T-cell (primary cell): ENCODE measurements at regions not wholly inside any gene's neighbourhood (a gene's known extent, or its start where the extent isn't known, plus 50 kb on each side); places are given as distances from the start of the nearest gene placed in this dataset.

Experiments
- ATAC-seq, 4 experiments: fragments of 200-7000 bp in 3 of 4; fragments of 150-1000 bp in 1 of 4; cut with Tn5 transposase; replicated peaks in 1 of 4; 1 replicate in 3 of 4; 2 replicates in 1 of 4; pipeline ENCODE4 v1.10.0; 2021; ENCODE audit warnings: moderate library complexity in 3 of 4, mild to moderate bottlenecking in 2 of 4, moderate number of reproducible peaks in 1 of 4
- CTCF ChIA-PET, 2 donors: fragments of 300-600 bp; sonication (Branson Sonifier 250); formaldehyde crosslinking; loops; one replicate each; lab custom pipeline; 2022; ENCODE audit warnings: antibody characterized with exemption in 2 of 2; lab: Charles Lee
- POLR2A ChIA-PET, 2 donors: fragments of 300-600 bp; sonication (Branson Sonifier 250); formaldehyde crosslinking; loops; one replicate each; lab custom pipeline; 2022; ENCODE audit warnings: antibody characterized with exemption in 2 of 2; lab: Charles Lee
- DNase-seq, 35 experiments: peaks; one replicate each; pipeline versions ENCODE4 v3.0.0 to v3.0.0-alpha.2; 2013 to 2023
- H3K27ac ChIP-seq: one replicate; pipeline ENCODE4 v1.5.1; 2013; ENCODE audit warnings: low read length
- H3K27me3 ChIP-seq, 2 experiments: replicated peaks in 1 of 2; 1 replicate in 1 of 2; 2 replicates in 1 of 2; pipeline versions ENCODE4 v1.6.1 to v1.7.0; 2013; ENCODE audit warnings: low read length in 1 of 2, mixed read lengths in 1 of 2; ENCODE audit not compliant: control insufficient read depth in 2 of 2, insufficient read depth in 2 of 2; ENCODE audit errors: extremely low read depth in 1 of 2
- H3K36me3 ChIP-seq, 2 donors: 1 replicate in 1 of 2; 2 replicates in 1 of 2; pipeline versions ENCODE4 v1.6.1 to v1.7.0; 2013; ENCODE audit warnings: low read length in 1 of 2; ENCODE audit not compliant: control insufficient read depth in 2 of 2, insufficient read depth in 1 of 2; ENCODE audit errors: extremely low read depth in 1 of 2
- H3K4me1 ChIP-seq, 2 experiments: 1 replicate in 1 of 2; 2 replicates in 1 of 2; pipeline versions ENCODE4 v1.6.1 to v1.7.0; 2013; ENCODE audit warnings: low read length in 2 of 2, mixed read lengths in 1 of 2; ENCODE audit not compliant: insufficient read depth in 2 of 2, control insufficient read depth in 1 of 2; ENCODE audit errors: extremely low read depth in 1 of 2
- H3K4me3 ChIP-seq, 2 donors: 1 replicate in 1 of 2; 2 replicates in 1 of 2; pipeline versions ENCODE4 v1.5.1 to v1.7.0; 2013; ENCODE audit warnings: mild to moderate bottlenecking in 2 of 2, low read length in 1 of 2, moderate library complexity in 1 of 2; ENCODE audit not compliant: control insufficient read depth in 1 of 2; ENCODE audit errors: extremely low read depth in 1 of 2
- H3K9me3 ChIP-seq: 2 replicates; pipeline ENCODE4 v1.7.0; 2013
- H3K27ac Mint-ChIP-seq, 2 donors: one replicate each; pipeline ENCODE4 v1.8.0; 2020 to 2021; ENCODE audit warnings: mild to moderate bottlenecking in 2 of 2, mixed read lengths in 2 of 2
- H3K27me3 Mint-ChIP-seq, 2 donors: one replicate each; pipeline ENCODE4 v1.8.0; 2021 to 2022; ENCODE audit warnings: mixed read lengths in 2 of 2
- H3K36me3 Mint-ChIP-seq: one replicate; pipeline ENCODE4 v1.8.0; 2021; ENCODE audit warnings: mixed read lengths
- H3K4me1 Mint-ChIP-seq, 3 donors: one replicate each; pipeline ENCODE4 v1.8.0; 2020 to 2022; ENCODE audit warnings: mixed read lengths in 3 of 3, mild to moderate bottlenecking in 1 of 3
- H3K4me3 Mint-ChIP-seq, 3 donors: one replicate each; pipeline ENCODE4 v1.8.0; 2020 to 2022; ENCODE audit warnings: mild to moderate bottlenecking in 3 of 3, mixed read lengths in 3 of 3, moderate library complexity in 3 of 3
- H3K9me3 Mint-ChIP-seq, 3 donors: one replicate each; pipeline ENCODE4 v1.8.0; 2020 to 2022; ENCODE audit warnings: mixed read lengths in 3 of 3
- WGBS: methylation state at CpG from one replicate; pipeline ENCODE4 v1.1.5; 2013; ENCODE audit warnings: missing lambda C conversion rate; ENCODE audit not compliant: insufficient coverage; 5-methylcytosine and 5-hydroxymethylcytosine counted together

GRCh38 chr11:27786331-27786730 is 86.1 kb upstream of the BDNF start:
- H3K4me3 Mint-ChIP-seq = no peak overlapping the region
- POLR2A ChIA-PET = no interaction called here
- no peak for DNase-seq
- WGBS = 86% methylated on average over 2 of the region's 2 CpGs
- no peak overlapping the region for H3K27ac ChIP-seq
- H3K36me3 ChIP-seq = no peaks in the 10 kb centered on the region
- no peaks in the 10 kb centered on the region for H3K4me1 Mint-ChIP-seq
- CTCF ChIA-PET = interaction anchor here in 1 of 2 donors (0.6 kb wide), 1 partner anchor 1450 kb away, joined by 3 read pairs; no protein-coding TSS in a partner anchor
- H3K27me3 Mint-ChIP-seq = no peaks in the 10 kb centered on the region
- no peaks in the 10 kb centered on the region for H3K36me3 Mint-ChIP-seq
- H3K9me3 Mint-ChIP-seq = peaks cover 0 to 9% (median 0%) of the 10 kb centered on the region in 3 donors
- no peak overlapping the region for H3K27ac Mint-ChIP-seq
- H3K4me1 ChIP-seq = no peaks in the 10 kb centered on the region
- ATAC-seq = no peak
- no peak overlapping the region for H3K4me3 ChIP-seq
- H3K27me3 ChIP-seq = no peaks in the 10 kb centered on the region
- H3K9me3 ChIP-seq = no peaks in the 10 kb centered on the region

GRCh38 chr11:27783701-27784355 is 83.6 kb upstream of the BDNF start:
- DNase-seq = no peak
- peaks cover 0 to 3% of the 10 kb centered on the region in 2 donors for H3K27me3 Mint-ChIP-seq
- H3K9me3 Mint-ChIP-seq = peaks cover 2 to 22% (median 8%) of the 10 kb centered on the region in 3 donors
- POLR2A ChIA-PET = no interaction called here
- H3K27ac Mint-ChIP-seq = no peak overlapping the region
- 60% methylated on average over 1 of the region's 5 CpGs for WGBS
- CTCF ChIA-PET = no interaction called here
- no peaks in the 10 kb centered on the region for H3K4me1 Mint-ChIP-seq
- Histone ChIP-seq H3K4me3 (no peak overlapping the region), H3K27me3 (no peaks in the 10 kb centered on the region), H3K4me1 (no peaks in the 10 kb centered on the region), H3K27ac (no peak overlapping the region), H3K9me3 (no peaks in the 10 kb centered on the region), H3K36me3 (no peaks in the 10 kb centered on the region)
- no peak for ATAC-seq
- H3K4me3 Mint-ChIP-seq = no peak overlapping the region
- H3K36me3 Mint-ChIP-seq = no peaks in the 10 kb centered on the region

- Mint-ChIP-seq H3K4me3 (no peak overlapping the region), H3K27me3 (peaks cover 0 to 3% of the 10 kb centered on the region in 2 donors), H3K9me3 (peaks cover 2 to 13% (median 8%) of the 10 kb centered on the region in 3 donors), H3K4me1 (no peaks in the 10 kb centered on the region), H3K36me3 (no peaks in the 10 kb centered on the region), H3K27ac (no peak overlapping the region)
- no peak for ATAC-seq
- Histone ChIP-seq H3K9me3 (no peaks in the 10 kb centered on the region), H3K36me3 (no peaks in the 10 kb centered on the region), H3K27ac (no peak overlapping the region), H3K4me1 (no peaks in the 10 kb centered on the region), H3K27me3 (no peaks in the 10 kb centered on the region), H3K4me3 (no peak overlapping the region)
- CTCF ChIA-PET = no interaction called here
- no peak for DNase-seq
- no CpG with 5 or more reads among the region's 3 CpGs for WGBS
- POLR2A ChIA-PET = no interaction called here
Observed at GRCh38 chr11:27777033-27777432, 76.8 kb upstream of the BDNF start.

GRCh38 chr11:27773884-27774283 is 73.6 kb upstream of the BDNF start:
- Histone ChIP-seq H3K36me3 (no peaks in the 10 kb centered on the region), H3K4me3 (no peak overlapping the region), H3K9me3 (no peaks in the 10 kb centered on the region), H3K4me1 (no peaks in the 10 kb centered on the region), H3K27ac (no peak overlapping the region), H3K27me3 (no peaks in the 10 kb centered on the region)
- Mint-ChIP-seq H3K9me3 (no peaks in the 10 kb centered on the region), H3K36me3 (no peaks in the 10 kb centered on the region), H3K27me3 (peaks cover 0 to 8% of the 10 kb centered on the region in 2 donors), H3K4me3 (no peak overlapping the region), H3K4me1 (no peaks in the 10 kb centered on the region), H3K27ac (no peak overlapping the region)
- ChIA-PET CTCF (no interaction called here), POLR2A (no interaction called here)
- 71% methylated on average over 1 of the region's 1 CpG for WGBS
- DNase-seq = no peak
- no peak for ATAC-seq

- Histone ChIP-seq H3K27me3 (no peaks in the 10 kb centered on the region), H3K9me3 (no peaks in the 10 kb centered on the region), H3K36me3 (no peaks in the 10 kb centered on the region), H3K27ac (no peak overlapping the region), H3K4me1 (no peaks in the 10 kb centered on the region), H3K4me3 (no peak overlapping the region)
- H3K27me3 Mint-ChIP-seq = peaks cover 1 to 8% of the 10 kb centered on the region in 2 donors
- ATAC-seq (no peak), DNase-seq (no peak)
- no peaks in the 10 kb centered on the region for H3K4me1 Mint-ChIP-seq
- H3K4me3 Mint-ChIP-seq = no peak overlapping the region
- H3K36me3 Mint-ChIP-seq = no peaks in the 10 kb centered on the region
- no peaks in the 10 kb centered on the region for H3K9me3 Mint-ChIP-seq
- H3K27ac Mint-ChIP-seq = no peak overlapping the region
- ChIA-PET CTCF (no interaction called here), POLR2A (no interaction called here)
Observed at GRCh38 chr11:27771516-27771915, 71.3 kb upstream of the BDNF start.

- no peaks in the 10 kb centered on the region for H3K27me3 ChIP-seq
- ATAC-seq (no peak), DNase-seq (no peak)
- no peaks in the 10 kb centered on the region for H3K36me3 ChIP-seq
- H3K9me3 ChIP-seq = no peaks in the 10 kb centered on the region
- no peak overlapping the region for H3K4me3 ChIP-seq
- WGBS = 83% methylated on average over 2 of the region's 4 CpGs
- no peaks in the 10 kb centered on the region for H3K4me1 Mint-ChIP-seq
- H3K36me3 Mint-ChIP-seq = no peaks in the 10 kb centered on the region
- POLR2A ChIA-PET = no interaction called here
- H3K4me3 Mint-ChIP-seq = no peak overlapping the region
- no peak overlapping the region for H3K27ac ChIP-seq
- peaks cover 0 to 3% (median 0%) of the 10 kb centered on the region in 3 donors for H3K9me3 Mint-ChIP-seq
- CTCF ChIA-PET = no interaction called here
- no peaks in the 10 kb centered on the region for H3K4me1 ChIP-seq
- H3K27ac Mint-ChIP-seq = no peak overlapping the region
- peaks cover 1 to 8% of the 10 kb centered on the region in 2 donors for H3K27me3 Mint-ChIP-seq
Observed at GRCh38 chr11:27770576-27770975, 70.3 kb upstream of the BDNF start.

- Mint-ChIP-seq H3K27me3 (peaks cover 0 to 1% of the 10 kb centered on the region in 2 donors), H3K4me3 (no peak overlapping the region), H3K9me3 (peaks cover 0 to 3% (median 0%) of the 10 kb centered on the region in 3 donors), H3K4me1 (no peaks in the 10 kb centered on the region), H3K27ac (no peak overlapping the region), H3K36me3 (no peaks in the 10 kb centered on the region)
- ATAC-seq (no peak), DNase-seq (no peak)
- Histone ChIP-seq H3K4me1 (no peaks in the 10 kb centered on the region), H3K27me3 (no peaks in the 10 kb centered on the region), H3K4me3 (no peak overlapping the region), H3K27ac (no peak overlapping the region), H3K9me3 (no peaks in the 10 kb centered on the region), H3K36me3 (no peaks in the 10 kb centered on the region)
- ChIA-PET POLR2A (interaction anchor here in 1 of 2 donors (0.7 kb wide), 1 partner anchor 19 kb away, joined by 3 read pairs; no protein-coding TSS in a partner anchor), CTCF (no interaction called here)
Observed at GRCh38 chr11:27763736-27764135, 63.5 kb upstream of the BDNF start.
